ENCODE measurements at regions not wholly inside any gene's neighbourhood (a gene's known extent, or its start where the extent isn't known, plus 50 kb on each side); places are given as distances from the start of the nearest gene placed in this dataset.

DNA sequence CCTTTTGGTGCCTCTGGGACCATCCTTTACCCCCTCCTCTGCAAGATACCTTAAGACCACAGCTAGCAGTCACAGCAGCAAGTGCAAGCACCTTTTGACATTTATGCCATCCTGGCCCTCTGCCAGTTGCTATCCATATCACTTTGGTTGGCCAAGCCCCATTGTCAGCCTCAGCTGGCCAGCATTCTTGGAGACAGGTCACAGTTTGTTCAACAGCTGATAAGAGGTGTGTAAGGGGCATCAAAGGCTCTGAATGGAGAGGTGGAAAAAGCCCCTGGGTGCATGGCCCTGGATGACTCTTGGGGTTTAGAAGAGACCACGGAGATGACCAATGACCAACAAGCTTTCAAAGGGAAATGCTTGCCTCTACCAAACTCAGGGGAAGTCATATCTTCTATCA lies 133.6 kb upstream of the MAMLD1 start:
- TF ChIP-seq POU2F2 (IDR thresholded peaks at IDR 0.05; ENCODE audit: low read depth, low read length) (no peak), TAF1 (IDR thresholded peaks at IDR 0.05; ENCODE audit: low read depth, low read length) (no peak)
